IPS-NIHi7 (cell line): ENCODE measurements at regions not wholly inside any gene's neighbourhood (a gene's known extent, or its start where the extent isn't known, plus 50 kb on each side); places are given as distances from the start of the nearest gene placed in this dataset.
"Not testable (repeated sequence)": the region's sequence is repeated elsewhere in the genome, so short reads cannot be mapped to it uniquely, and the experiment has no call there.

Source experiments
- DNase-seq: peaks from one replicate; pipeline ENCODE4 v3.0.0; 2012; ENCODE audit warnings: mixed read lengths; ENCODE audit errors: extremely low spot score

DNA sequence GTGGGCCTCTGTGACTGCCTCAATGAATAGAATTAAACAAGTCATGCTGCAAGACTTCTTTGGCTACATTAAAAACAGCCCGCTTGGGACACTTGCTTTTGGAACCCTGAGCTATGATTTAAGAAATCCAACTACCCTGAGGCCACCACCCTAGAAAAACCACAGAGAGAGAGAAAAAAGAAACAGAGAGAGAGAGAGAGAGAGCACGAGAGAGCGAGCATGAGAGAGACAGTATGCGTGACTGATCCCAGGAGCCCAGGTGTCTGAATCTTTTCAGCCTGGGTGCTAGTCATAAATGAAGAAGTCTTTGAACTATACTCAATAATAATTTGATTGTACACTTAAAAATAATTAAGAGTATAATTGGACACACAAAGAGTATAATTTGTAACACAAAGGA is 123.1 kb upstream of the FREM1 start:
- DNase-seq, result no peak

DNA sequence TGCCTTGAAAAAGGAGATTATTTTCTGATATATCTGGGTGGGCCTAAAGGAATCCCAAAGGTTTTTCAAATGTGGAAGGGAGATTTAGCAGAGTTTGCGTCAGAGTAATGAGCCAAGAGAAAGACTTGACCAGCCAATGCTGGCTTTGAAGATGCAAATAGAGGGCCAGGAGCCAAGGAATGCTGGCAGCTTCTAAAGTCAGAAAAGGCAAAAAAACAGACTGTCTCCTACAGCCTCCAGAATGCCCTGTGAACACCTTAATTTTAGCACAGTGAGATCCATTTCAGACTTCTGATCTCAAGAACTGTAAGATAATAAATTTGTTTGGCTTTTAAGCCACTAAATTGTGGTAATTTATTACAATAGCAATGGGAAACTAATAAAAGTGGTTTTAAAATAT is 122.6 kb upstream of the FREM1 start:
- DNase-seq, result no peak

- no peak for DNase-seq
Measured at GRCh38 chr9:15021146-15021545, 110.9 kb upstream of the FREM1 start.

- peak; percentile 12 for DNase-seq
Measured at GRCh38 chr9:15018096-15018637, 107.9 kb upstream of the FREM1 start.

GRCh38 chr9:15010581-15010980 is 100.4 kb upstream of the FREM1 start:
- no peak for DNase-seq

DNA sequence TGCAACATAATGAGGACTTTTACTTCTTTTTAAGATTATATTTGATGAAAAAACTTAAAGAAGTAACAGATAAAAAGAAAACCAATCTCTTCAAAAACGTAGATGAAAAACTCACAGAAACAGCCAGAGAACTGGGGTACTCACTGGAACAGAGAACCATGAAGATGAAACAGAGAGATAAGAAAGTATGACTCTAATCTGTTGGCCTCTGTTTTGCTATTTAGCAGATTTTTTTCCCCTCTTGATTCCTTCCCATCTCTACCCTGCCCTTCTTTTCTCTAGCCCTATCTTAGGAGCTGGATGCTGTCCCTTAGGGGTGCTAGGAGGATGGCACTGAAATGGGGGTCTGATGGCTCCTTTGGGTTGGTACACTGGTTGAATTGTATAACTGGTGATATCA is 97.5 kb upstream of the FREM1 start:
- DNase-seq, result no peak

DNA sequence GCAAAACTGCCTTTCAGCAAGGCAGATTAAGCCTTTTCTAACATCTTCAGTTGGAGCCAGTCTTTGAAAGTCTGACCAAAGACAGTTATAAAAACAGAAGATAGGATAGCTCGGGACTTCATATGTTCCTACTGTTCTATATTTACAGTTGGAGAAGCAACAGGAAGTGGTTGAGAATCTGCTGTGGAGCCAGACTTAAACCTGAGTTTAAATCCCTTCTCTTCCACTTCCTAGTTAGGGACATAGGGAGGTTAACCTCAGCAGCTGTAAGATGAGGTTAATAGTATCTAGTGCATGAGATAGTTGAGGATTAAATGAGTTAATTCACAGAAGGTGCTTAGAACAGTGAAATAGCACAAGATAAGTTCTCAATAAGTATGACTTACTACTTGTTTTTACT is 84.5 kb upstream of the FREM1 start:
- DNase-seq, result no peak

- no peak for DNase-seq
Measured at GRCh38 chr9:14993901-14994554, 83.8 kb upstream of the FREM1 start.

DNA sequence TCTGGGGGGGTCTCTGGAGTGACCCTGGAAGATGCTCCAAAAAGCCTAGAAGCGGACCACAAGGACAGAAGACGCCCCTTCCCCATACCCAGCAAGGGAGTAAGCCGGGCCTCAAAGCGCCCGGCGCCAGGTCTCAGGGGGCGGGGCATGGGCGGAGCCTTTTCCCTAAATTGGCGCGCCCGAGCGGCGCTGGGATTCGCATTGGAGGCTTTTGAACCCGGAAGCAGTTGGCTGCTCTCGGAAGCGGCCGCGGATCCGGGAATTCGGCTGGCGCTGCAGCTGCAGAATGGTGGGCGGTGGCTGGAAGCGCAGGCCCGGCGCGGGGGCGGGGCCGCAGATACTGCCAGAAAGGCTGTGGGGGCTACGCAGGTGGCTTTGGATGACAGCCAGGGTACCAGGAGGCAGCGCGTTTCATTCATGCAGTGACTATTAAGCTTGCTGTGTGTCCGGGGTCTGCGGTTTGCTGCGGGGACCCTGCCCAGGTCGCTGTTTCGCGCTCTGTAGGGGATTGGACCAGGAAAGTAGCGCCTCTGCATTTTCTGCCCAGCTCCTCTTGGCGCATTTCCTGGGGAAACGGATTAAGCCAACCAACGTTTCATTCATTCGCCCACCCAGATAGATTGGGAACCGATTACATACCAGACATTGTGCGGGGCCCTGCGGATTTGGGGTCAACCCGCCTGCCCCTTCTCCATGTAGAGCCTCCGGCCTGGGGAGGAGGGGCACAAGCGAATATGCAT is 83.0 kb upstream of the FREM1 start:
- peak; percentile 98 for DNase-seq

GRCh38 chr9:14992516-14992915 is 82.3 kb upstream of the FREM1 start:
- no peak for DNase-seq

GRCh38 chr9:14992081-14992480 is 81.9 kb upstream of the FREM1 start:
- DNase-seq, result no peak

GRCh38 chr9:14990647-14991046 is 80.4 kb upstream of the FREM1 start:
- DNase-seq, result not testable (repeated sequence)

DNA sequence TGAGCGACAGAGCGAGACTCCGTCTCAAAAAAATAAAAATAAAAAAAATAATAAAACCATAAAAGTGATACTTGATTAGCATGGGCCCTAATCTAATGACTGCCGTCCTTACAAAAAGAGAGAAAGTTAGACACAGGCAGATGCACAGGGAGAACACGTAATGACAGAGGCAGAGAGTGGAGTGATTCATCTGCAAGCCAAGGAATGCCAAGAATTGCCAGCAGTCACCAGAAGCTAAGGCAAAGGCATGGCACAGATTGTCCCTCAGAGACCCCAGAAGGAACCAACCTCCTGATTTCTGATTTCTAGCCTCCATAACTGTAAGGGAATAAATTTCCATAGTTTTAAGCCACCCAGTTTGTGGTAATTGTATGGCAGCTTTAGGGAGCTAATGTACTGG is 79.6 kb upstream of the FREM1 start:
- DNase-seq, result no peak

GRCh38 chr9:14989336-14989735 is 79.1 kb upstream of the FREM1 start:
- not testable (repeated sequence) for DNase-seq

- DNase-seq, result no peak
Measured at GRCh38 chr9:14987858-14988257, 77.6 kb upstream of the FREM1 start.

DNA sequence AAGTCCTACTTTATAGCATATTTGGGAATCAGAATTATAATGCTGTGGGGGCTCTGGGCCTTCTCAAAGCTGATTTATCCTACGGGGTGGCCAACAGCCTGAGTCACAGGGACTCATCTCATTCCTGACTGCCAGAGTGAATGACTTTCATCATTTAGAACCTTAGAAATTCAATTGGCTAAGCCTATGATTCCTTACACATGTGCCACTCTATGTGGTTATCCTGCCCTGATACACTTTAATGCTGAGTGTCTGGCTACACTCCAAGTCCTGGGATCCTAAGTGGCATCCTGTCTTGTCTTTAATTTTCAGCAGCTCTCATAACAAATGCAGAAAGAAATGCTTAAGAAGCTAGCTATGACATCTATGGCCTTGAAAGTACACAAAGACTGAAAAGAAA is 75.2 kb upstream of the FREM1 start:
- DNase-seq, result no peak

GRCh38 chr9:14983599-14983998 is 73.4 kb upstream of the FREM1 start:
- no peak for DNase-seq

- DNase-seq, result no peak
Measured at GRCh38 chr9:14981291-14981950, 71.2 kb upstream of the FREM1 start.

GRCh38 chr9:14978022-14979000 is 68.1 kb upstream of the FREM1 start:
- no peak for DNase-seq

DNA sequence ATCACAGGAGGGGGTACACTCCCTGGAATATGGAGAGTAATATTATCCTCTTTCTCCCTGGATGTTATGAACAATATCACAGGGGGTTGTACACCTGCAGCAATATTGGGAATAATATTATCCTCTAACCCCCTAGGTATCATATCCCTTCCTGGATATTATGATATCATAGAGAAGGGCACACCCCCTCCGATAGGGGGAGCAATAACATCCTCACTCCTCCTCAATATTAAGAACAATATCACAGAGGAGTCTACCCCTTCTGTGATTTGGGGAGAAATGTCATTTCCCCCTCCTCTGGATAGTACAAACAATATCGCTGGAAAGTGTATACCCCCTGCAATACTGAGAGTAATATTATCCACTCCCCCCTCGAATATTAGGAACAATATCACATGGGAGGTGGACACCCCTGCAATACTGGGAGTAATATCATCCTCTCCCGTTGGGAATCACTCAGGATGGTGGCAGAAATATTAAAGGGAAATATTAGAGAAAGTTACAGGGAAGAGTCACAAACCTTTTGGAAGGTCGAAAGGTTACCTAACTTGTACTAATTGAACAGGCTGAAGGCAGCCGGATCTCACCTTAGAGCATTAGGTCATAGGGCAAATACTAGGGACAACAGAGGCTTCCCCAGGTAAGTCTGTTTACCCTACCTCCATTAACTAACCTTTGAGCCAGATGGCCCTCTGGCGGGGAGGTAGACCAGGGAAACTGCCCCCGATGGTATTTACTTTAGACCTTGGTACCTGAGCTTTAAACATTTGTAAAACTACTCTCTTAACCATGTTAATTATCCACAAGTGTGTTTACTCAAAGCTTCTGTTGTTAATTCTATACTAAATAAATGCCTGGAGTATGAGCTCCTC is 57.5 kb upstream of the FREM1 start:
- DNase-seq, result no peak
